Tibial artery (tissue), 4 donors: ENCODE measurements at regions not wholly inside any gene's neighbourhood (a gene's known extent, or its start where the extent isn't known, plus 50 kb on each side); places are given as distances from the start of the nearest gene placed in this dataset.

Experiments
- DNase-seq, 2 donors: peaks; one replicate each; pipeline ENCODE4 v3.0.0-alpha.2; 2019
- H3K27ac ChIP-seq, 2 donors: fragments of 200-600 bp; sonication (generic) in 1 of 2; 1 replicate in 1 of 2; 2 replicates in 1 of 2; pipeline ENCODE4 v1.5.1; 2018 to 2019; ENCODE audit warnings: mild to moderate bottlenecking in 1 of 2
- H3K27me3 ChIP-seq, 2 donors: fragments of 200-600 bp; sonication (generic) in 1 of 2; one replicate each; pipeline versions ENCODE4 v1.5.1 to v1.6.0; 2016 to 2019
- H3K36me3 ChIP-seq, 3 donors: fragments of 200-600 bp; sonication (generic) in 2 of 3; one replicate each; pipeline ENCODE4 v1.5.1; 2016 to 2019; ENCODE audit warnings: mild to moderate bottlenecking in 2 of 3
- H3K4me1 ChIP-seq, 4 donors: fragments of 200-600 bp; sonication (generic) in 2 of 4; 1 replicate in 3 of 4; 2 replicates in 1 of 4; pipeline ENCODE4 v1.5.1; 2016 to 2019
- H3K4me3 ChIP-seq, 2 donors: fragments of 200-600 bp; sonication (generic) in 1 of 2; 1 replicate in 1 of 2; 2 replicates in 1 of 2; pipeline ENCODE4 v1.5.1; 2018 to 2019; ENCODE audit warnings: mild to moderate bottlenecking in 2 of 2
- H3K9me3 ChIP-seq, 3 donors: fragments of 200-600 bp; sonication (generic) in 1 of 3; one replicate each; pipeline ENCODE4 v1.5.1; 2016 to 2019
- intact Hi-C: fragments of 100-400 bp; cut with DNase I; formaldehyde crosslinking; loops from one replicate; pipeline ENCODE4 v1.15.0; 2023; ENCODE audit warnings: low total_unique reads
- TF ChIP-seq, protein P1 (sequence below), 2 experiments: fragments of 200-600 bp in 1 of 2; fragments of 450-650 bp in 1 of 2; IDR thresholded peaks; one replicate each; pipeline ENCODE4 v1.5.1; 2017 to 2019; ENCODE audit warnings: antibody characterized with exemption in 2 of 2, mild to moderate bottlenecking in 1 of 2, moderate library complexity in 1 of 2

DNA sequence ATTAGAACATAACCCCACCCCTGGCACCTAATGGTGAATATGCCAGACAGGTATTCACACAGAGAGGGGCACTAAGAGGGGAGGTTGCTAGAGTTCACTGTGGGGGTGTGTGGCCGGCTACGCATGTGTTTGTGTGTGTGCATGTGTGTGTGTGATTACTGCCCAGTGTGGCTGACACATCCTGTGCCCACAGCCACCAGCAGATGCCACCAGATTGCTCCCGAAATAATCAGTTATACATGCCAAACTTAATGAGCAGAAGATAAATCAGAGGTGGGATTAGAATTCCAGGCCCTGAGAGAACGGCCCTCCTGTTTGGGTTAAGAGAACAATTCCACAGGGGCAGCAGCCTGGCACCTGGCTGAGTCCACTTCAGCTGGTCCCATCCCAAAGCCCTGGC, 91.8 kb upstream of the TBCA start:
- no peak overlapping the region for H3K27ac ChIP-seq
- H3K36me3 ChIP-seq = no peaks in the 10 kb centered on the region
- DNase-seq = no peak
- no peaks in the 10 kb centered on the region for H3K9me3 ChIP-seq
- peaks cover 0 to 3% of the 10 kb centered on the region in 2 donors for H3K27me3 ChIP-seq
- H3K4me1 ChIP-seq = no peaks in the 10 kb centered on the region
- TF ChIP-seq, protein P1, sequence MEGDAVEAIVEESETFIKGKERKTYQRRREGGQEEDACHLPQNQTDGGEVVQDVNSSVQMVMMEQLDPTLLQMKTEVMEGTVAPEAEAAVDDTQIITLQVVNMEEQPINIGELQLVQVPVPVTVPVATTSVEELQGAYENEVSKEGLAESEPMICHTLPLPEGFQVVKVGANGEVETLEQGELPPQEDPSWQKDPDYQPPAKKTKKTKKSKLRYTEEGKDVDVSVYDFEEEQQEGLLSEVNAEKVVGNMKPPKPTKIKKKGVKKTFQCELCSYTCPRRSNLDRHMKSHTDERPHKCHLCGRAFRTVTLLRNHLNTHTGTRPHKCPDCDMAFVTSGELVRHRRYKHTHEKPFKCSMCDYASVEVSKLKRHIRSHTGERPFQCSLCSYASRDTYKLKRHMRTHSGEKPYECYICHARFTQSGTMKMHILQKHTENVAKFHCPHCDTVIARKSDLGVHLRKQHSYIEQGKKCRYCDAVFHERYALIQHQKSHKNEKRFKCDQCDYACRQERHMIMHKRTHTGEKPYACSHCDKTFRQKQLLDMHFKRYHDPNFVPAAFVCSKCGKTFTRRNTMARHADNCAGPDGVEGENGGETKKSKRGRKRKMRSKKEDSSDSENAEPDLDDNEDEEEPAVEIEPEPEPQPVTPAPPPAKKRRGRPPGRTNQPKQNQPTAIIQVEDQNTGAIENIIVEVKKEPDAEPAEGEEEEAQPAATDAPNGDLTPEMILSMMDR (IDR thresholded peaks at IDR 0.05) = no peak
- no peak overlapping the region for H3K4me3 ChIP-seq
- intact Hi-C loops = loop anchor here (5.0 kb wide), 2 partner anchors 144 to 294 kb away; no protein-coding TSS in a partner anchor

DNA sequence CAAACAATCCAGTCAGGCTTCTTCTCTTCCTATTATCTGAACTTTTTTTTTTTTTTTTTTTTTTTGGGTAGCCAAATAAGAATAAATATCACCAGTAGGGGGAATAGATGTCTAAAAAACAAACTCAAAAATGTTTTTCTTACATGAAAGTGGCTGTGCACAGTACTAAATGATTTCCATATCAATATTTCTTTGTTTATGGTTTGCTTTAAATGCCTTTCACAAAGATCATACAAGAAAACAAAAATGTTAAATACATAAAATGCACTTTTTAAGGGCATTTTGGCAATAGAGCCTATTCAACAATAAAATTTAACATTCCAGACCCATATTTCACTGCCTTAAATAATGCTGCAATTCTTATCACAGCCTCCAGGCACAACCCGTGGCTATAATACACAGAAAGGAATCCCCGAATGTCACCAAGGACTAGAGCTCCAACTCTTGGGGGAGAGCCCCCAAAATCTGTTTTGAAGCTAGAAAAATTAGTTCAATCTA, 91.1 kb upstream of the TBCA start:
- H3K27ac ChIP-seq = no peak overlapping the region
- no peaks in the 10 kb centered on the region for H3K4me1 ChIP-seq
- H3K9me3 ChIP-seq = no peaks in the 10 kb centered on the region
- peaks cover 0 to 3% of the 10 kb centered on the region in 2 donors for H3K27me3 ChIP-seq
- H3K4me3 ChIP-seq = no peak overlapping the region
- TF ChIP-seq, protein P1 (IDR thresholded peaks at IDR 0.05) = peak; percentile 34 to 45
- DNase-seq = no peak
- intact Hi-C loops = loop anchor here (5.0 kb wide), 2 partner anchors 145 to 295 kb away; no protein-coding TSS in a partner anchor
- no peaks in the 10 kb centered on the region for H3K36me3 ChIP-seq

DNA sequence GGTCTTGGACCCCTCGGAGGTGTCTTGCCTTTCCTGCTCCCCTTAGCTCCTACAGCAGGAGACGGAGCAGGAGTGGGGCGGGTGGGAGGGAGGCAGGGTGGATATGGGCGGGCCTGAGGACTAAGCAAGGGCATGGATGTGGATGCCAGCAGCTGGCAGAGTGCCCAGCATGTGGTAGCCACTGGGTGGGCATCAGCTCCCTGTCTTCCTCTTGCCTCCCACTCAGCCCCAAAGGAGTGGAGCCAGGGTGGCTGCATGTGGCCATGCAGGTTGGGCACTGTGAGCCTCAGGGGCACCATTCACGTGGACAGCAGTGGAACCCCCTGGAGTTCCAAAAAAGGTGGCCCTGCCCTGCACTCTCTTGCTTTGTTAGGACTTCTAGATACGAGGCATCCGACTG, 90.1 kb upstream of the TBCA start:
- no peak overlapping the region for H3K27ac ChIP-seq
- no peak for DNase-seq
- H3K36me3 ChIP-seq = no peaks in the 10 kb centered on the region
- no peaks in the 10 kb centered on the region for H3K4me1 ChIP-seq
- intact Hi-C loops = loop anchor here (5.0 kb wide), 2 partner anchors 146 to 296 kb away; no protein-coding TSS in a partner anchor
- H3K27me3 ChIP-seq = peaks cover 0 to 3% of the 10 kb centered on the region in 2 donors
- TF ChIP-seq, protein P1 (IDR thresholded peaks at IDR 0.05) = no peak
- no peak overlapping the region for H3K4me3 ChIP-seq
- H3K9me3 ChIP-seq = no peaks in the 10 kb centered on the region

DNA sequence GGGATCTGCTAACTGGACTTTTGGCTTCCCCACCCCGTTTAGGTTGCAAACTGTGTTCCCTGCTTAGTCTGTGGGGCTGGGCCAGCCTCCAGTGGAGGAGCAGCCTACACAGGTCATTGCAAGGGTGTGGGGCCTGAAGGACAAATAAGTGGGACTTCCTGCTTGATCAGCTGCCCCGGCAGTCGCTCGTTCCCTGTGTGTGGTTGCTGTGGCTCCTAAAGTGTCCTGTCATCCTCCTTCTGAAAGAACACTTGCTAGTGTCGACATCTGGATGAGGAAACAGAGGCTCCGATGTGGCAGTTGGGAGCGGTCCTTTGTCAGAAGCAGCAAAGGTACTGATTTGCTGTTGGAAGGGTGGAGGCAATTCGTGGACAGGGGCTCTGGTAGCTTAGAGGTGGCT, 88.9 kb upstream of the TBCA start:
- Histone ChIP-seq H3K27ac (no peak overlapping the region), H3K27me3 (peaks cover 0 to 3% of the 10 kb centered on the region in 2 donors)
- intact Hi-C loops = loop anchor here (5.0 kb wide), 2 partner anchors 147 to 297 kb away; no protein-coding TSS in a partner anchor

DNA sequence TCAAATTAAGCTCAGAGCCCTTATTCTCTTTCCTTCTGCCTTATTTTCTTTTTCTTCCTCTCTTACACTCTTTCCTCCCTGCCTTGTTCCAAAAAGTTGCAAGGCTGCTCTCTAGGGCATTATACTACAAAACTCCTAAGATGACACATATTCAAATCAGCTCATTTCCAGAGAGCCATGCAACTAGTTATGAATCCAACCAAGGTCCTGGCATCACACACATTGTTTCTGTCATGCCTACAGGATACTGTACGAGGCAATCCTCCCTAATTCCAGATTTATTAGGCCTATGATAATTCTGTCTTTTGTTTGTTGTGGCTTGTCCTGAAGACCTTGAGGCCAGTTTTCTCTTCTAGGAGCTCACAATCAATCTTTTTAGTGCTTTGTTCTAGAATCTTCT, 87.0 kb upstream of the TBCA start:
- DNase-seq = no peak
- H3K36me3 ChIP-seq = no peaks in the 10 kb centered on the region
- no peak overlapping the region for H3K27ac ChIP-seq
- no peaks in the 10 kb centered on the region for H3K4me1 ChIP-seq
- TF ChIP-seq, protein P1 (IDR thresholded peaks at IDR 0.05) = no peak
- H3K27me3 ChIP-seq = peaks cover 0 to 3% of the 10 kb centered on the region in 2 donors
- no peak overlapping the region for H3K4me3 ChIP-seq
- intact Hi-C loops = no loop called here
- H3K9me3 ChIP-seq = no peaks in the 10 kb centered on the region

More for the DNA sequence above, 88.9 kb upstream of the TBCA start:
- no peaks in the 10 kb centered on the region for H3K36me3 ChIP-seq
- DNase-seq = no peak
- H3K9me3 ChIP-seq = no peaks in the 10 kb centered on the region
- no peak overlapping the region for H3K4me3 ChIP-seq
- no peaks in the 10 kb centered on the region for H3K4me1 ChIP-seq
- TF ChIP-seq, protein P1 (IDR thresholded peaks at IDR 0.05) = no peak
